HG02885 (cell line): ENCODE measurements at regions not wholly inside any gene's neighbourhood (a gene's known extent, or its start where the extent isn't known, plus 50 kb on each side); places are given as distances from the start of the nearest gene placed in this dataset.

Experiments used
- ATAC-seq: cut with Tn5 transposase; IDR thresholded peaks from one replicate; pipeline ENCODE4 v1.9.1; 2021; ENCODE audit warnings: mild to moderate bottlenecking; ENCODE audit not compliant: unreplicated experiment, poor library complexity

DNA sequence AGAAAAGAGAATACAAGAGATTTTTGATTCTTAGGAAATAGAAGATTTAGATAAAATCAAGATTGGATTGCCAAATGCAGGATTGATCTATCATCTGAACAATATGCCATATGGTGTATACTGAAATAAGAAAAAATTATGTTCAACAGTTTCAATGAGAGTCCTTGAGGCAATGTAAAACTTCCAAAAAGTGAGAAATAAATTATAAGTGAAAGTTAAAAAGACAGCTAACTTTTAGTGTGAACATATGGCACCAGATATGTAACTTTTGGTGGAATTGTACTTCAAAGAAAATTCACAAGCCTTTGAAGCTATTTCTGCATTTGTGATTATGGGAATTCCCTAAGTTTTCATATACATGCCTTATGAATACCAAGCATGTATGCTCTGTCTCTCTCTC, 200.5 kb upstream of the ANO3 start:
- ATAC-seq = no peak

DNA sequence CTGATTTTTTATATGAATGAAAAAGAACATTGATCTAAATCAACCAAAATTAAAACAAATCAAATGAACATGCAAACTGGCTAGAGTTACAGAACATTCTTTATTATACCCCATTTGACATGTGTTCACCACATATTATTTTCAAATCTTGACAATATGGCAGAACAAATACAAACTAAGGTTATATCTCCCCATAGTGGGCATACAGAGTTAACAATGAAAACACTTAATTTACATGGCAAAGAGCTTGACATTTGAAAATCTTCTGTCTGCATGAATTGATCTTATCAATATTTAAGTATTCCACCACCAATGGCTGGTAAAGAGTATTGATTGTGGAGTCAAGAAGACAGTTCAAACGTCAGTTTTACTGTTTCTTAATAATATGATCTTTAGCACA, 197.9 kb upstream of the ANO3 start:
- no peak for ATAC-seq

DNA sequence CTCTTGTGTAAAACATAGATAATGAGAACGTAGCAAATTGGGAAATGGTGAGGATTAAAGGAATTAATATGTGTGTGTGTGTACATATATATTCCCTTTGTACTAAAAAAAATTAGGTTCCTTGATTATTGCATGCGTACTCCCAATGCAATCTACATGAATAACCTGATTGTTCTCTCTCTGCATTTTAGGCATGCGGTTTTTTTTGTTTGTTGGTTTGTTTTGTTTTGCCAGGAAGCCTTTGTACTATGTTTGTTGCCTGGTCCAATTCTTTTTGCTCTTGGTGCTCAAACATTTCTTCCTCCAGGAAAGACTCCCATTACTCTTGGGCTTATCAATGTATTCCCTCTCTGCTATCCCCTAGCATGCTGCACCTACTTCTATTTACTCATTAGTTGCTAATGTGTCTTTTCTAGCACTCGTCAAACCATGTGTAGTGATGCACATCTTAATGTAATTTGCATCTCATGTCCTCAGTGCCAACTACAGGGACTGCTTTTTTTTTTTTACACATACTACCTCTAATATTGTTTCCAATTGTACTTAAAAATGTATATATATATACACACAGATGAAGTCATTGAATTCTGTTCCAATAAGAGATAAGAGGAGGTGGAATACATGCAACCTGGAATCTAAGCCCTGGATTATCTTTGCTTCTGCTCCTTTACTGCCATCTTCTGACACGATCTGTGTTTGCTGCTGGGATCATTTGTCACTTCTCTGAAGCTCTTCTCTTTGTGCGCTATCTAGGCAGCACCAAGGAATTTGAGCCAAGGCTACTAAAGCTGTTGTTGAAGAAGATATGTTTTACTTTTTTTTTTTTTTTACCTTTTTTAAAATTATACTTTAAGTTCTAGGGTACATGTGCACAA, 197.2 kb upstream of the ANO3 start:
- peak; percentile 79 for ATAC-seq

DNA sequence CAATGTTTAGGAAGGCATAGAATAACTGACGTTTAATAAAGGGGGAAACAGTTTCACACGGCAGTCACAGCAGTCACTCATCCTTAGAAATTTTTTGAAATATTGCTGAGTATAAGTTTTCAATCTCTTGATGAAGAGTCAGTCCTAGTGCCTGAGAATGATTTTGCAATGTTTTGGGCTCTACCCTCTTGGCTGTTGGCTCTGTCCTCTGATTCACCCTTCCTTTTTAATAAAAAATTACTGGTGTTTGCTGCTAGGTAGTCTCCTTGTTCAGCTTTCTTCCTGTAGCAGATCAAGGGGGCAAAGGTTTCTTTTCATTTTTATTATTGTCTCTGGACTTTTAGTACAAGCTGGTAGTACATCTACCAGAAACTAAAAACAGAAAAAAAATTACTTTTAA, 194.3 kb upstream of the ANO3 start:
- ATAC-seq = no peak

DNA sequence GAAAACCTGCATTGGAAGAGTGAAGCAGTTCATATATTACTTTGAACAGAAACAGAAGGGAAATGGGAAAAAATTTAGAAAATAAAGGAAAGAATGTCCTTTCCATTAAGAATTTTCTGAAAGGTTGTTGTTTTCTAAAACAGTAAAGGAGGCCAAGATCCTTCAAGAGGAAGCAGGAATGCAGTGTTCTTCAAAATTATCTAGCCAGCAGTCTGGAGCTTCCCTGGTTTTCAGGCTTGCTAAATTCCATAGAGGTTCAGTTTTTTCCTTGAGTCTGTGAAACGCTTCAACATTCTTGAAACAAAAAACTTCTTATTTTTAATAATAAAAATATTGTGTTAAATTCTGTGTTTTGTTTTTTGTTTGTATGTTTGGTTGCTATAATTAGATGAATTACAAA, 189.0 kb upstream of the ANO3 start:
- ATAC-seq = no peak

DNA sequence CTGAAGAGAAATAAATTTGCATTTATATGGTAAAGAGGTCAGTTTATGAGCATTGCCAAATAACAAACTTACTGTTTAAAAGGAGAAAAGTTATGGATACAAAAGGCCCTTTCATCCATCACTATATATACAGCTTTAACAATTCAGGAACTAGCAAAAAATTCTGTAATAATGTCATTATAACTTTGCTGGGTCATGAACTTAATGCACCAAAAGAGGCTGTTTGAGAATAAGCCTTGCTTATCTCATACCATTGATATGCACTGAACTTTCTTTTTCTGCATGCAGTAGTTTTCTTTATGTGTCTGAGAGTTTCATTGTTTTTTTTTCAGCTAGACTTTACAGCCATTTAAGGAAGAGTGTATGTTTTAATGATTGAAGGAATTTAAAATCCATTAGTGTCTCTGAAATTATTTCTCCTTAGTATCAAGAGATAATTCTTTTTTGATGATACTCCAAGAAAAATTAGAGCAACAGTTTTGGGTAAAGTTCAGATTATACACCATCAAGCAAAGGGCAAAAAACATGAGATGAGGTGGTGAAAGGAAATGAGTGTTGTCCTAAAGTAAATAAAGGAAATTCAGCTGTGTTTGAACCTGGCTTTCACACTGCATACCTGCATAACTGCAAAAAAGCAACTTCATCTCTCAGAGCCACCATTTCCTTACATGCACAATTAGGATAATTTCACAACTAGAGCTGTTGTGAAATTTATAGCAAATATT, 188.2 kb upstream of the ANO3 start:
- no peak for ATAC-seq

DNA sequence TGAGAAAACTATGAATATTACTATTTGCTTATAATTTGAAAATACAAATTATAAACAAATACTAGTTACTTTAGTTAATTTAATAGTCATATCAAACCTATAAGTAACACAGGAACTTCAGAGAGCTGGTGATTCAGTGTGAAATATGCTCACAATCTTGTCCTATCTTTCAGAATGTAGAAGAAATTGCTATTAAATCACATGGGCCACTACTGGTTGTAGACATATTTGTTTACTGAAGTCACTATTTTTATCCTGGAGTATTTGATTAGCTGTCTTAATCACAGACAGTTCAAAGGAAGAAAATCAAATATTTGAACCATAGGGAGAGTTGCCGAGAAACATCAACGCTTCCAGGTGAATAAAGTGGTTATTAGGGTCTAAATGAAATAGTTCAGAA, 187.6 kb upstream of the ANO3 start:
- ATAC-seq = no peak

DNA sequence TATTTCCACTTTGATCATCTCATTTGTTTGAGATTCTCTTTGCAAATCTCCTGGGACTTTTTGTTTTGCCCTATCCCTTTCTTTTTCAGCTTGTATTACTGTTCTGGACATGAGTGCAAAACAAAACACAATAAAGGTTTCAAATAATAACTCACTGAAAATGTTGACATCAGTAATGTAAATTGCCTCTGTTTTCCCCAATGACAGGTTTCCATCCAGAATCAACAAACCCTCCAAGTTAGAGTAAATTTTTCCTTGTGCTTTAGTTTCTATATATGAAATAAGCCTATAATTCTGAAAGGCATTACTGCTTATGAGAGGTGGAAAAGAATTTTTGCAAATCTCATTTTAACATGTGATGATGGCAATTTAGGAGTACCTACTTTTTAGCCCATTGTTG, 187.0 kb upstream of the ANO3 start:
- no peak for ATAC-seq

DNA sequence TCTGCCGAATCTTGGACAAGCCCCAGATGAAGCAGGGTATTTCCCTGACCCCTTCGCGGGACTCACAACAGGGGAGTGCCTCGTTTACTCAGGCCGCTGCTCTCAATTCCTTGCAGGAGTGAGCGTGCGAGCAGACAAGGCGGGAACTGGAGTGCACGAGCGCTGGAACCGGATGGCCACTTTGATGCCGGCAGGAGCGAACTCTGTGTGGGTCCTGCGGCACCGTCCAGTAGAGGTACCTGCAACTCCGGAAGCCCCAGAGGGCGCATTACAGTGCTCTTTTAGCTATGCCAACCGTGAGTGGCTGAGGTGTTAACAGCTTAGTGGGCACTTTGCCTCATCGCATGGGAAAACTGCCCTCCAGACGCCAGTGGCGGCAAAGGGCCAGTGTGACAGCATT, 182.3 kb upstream of the ANO3 start:
- no peak for ATAC-seq

DNA sequence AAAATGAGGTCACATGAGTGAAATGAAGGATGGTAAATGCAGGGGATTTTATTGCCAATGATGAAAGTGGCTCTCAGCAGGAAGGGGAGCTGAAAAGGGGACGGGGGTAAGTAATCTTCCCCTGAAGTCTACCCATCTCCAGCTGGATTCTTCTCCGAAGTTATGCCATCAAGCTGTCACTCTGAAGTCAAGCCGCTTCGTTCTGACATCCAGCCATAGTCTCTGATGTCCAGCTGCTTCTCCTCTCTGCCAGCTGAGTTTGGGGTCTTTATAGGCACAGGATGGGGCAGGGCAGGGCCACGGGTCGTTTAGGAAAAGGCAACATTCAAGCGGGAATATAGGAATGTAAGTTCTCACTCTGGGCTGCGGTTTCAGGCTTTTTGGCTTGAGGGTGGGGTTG, 181.9 kb upstream of the ANO3 start:
- ATAC-seq = no peak

DNA sequence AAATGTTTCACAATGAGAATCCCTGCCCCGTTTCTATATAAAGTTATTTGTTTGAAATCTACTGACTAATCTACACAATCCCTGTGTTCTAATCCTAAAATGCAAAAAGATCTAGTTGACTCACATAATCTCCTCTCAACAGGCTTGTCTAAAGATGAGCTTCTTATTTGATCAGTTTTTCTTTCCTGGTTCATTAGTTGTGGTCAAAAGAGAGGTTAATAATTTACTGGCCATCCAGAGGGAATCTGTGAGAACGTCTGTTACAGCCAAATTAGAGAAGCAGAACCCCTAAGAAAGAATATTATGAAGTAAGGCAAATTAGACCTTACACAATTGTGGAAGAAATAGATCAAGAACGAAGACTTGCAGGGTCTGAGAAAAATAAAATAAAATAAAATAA, 173.7 kb upstream of the ANO3 start:
- ATAC-seq = no peak

DNA sequence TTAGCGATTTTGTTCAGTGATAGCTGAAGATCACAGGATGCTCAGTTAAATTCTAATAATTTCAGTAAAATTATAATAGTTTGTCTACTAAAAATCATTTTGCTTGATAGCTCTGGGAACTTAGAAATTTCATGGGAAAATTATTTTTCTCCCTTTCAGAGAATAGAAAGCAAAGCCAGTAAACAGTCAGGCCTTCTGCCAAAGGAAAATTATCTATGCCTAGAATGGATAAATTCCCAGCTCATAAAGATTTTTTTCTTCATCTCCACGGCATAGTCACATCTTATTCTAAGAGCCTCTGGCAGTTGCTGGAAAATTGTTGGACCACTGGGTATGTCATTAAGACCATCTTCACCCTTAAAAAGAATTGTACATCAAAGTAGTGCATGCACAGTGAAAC, 169.6 kb upstream of the ANO3 start:
- ATAC-seq = no peak

DNA sequence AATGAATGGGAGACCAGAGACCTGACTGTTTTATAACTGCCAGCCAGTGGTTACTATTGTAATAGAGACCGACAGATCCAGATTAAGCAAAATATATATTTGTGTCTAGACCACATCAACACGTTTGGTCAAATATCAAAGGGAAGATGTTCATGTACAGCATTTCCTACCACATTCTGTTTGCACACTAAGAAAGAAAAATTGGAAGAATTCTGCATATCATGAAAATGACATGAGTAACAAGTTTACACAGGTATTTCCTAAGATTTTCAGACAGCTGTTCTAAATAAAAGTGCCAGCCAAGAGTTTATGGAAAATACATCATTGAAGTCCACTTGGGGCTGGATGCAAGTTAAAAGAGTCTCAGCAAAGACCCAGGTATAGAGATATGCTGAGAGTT, 145.5 kb upstream of the ANO3 start:
- no peak for ATAC-seq

DNA sequence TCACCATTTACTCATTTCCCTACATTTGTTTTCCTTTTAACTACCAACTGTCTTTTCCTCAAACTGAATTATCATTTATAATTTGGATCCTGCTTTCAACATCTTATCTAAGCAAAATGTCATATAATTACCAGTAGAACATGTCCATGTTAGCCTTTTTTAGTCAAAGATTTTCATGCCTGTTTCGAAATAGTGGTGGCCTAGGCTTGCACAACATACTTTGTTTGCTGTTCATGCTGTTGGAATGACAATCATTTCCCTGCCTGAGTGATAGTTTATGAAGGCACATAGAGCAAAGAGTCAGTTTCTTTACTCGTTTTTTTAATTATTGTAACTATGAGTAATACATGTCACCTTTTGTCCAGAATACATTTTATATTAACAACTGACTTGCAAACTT, 144.3 kb upstream of the ANO3 start:
- ATAC-seq = no peak

DNA sequence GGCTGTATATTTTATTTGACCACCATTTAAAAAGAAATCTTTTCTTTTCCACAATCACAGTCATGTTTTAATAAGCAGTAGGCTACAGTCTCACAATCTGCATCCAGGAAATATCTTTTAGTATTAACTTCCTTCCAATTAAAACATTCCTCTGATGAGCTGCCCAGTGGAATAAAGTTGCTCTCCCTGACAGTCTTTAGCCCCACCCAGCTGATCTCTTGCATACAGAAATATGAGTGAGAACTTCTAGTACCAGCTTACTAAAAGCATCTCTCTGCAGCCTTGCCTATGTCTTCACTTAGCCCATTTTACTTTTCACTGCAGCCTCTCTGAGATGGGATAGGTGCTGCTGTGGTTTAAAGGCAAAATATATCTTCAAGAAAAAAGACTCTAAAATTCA, 143.4 kb upstream of the ANO3 start:
- ATAC-seq = no peak

DNA sequence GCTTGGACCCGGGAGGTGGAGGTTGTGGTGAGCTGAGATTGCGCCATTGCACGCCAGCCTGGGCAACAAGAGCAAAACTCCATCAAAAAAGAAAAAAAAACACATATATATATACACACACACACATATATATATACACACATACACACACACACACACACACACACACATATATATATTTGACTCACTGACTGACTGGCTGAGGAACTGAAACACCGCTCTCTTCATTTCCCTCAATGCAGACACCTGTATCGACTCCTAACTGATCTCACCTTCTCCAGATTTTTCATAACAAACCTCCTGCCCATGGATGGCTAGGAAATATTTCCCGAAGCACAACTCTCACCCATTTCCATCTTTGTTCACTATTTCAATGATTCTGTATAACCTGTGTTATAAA, 140.7 kb upstream of the ANO3 start:
- peak; percentile 77 for ATAC-seq

DNA sequence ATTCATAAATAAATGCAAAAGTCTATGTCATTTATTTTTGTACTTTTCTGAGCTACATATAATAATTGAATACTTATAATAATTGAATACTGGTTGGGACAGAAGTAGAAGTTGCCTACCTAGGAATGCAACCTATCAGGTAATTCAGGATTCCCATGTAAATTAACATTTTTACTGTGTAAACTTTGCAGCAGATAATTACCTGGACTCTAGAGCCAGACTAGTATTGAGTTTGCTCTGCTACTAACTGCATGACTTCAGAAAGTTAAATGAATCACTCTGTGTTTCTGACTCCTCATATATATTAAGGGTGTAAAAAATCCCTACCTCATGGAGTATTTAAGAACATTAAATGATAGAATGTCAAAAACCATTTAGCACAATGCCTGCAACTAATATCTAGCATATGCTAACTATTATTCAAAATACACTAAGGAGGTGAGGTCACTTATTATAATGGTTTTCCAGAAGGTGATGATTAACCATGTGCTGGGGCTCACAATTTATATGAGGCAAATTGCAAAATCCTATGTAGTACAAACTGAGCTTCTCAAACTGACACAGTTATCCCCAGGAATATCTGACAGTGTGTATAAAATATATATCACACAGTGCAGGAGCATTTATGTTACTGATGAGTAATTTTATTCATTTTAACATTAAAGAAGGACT, 138.1 kb upstream of the ANO3 start:
- ATAC-seq = no peak

DNA sequence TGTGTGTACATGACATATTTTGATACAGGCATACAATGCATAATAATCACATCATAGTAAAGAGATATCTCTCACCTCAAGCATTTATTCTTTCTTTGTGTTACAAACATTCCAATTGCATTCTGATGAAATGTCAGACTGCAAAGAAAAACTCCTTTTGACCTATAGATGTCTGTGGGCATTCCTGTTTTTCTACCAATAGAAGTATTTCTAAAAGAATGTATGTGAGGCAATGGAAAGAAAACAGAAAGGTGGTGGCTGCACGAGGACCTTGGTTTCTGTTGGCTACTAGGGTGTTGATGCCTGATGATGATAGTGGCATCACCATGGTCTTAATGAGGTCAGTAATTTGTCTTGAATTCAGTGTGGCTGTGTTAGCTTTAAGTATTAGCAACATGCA, 137.0 kb upstream of the ANO3 start:
- ATAC-seq = no peak

DNA sequence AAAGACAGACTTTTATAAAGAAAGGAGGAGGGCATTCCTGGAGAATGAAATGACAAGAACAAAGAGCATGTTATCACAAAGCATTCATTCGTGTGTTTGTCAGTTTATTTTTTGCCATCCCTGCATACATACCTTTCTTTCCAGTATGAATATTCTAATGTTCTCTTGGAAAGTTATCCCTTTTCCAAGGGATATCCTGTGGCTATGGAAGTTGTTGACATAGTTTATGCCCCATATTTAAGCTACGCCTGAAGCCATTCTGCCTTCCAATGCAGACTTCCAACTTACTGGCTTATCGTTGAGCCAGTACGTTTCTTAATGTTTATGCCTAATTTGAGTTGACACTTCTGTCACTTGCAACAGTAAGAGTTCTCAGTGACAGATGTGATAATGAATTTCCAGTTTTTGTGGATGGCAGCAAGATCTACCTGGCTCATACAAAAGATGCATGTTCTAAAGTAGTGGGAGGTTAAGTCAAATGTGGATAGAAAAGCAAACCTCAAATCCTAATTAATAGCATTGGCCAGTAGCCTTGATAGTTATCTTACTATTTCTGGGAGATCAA, 133.3 kb upstream of the ANO3 start:
- no peak for ATAC-seq

DNA sequence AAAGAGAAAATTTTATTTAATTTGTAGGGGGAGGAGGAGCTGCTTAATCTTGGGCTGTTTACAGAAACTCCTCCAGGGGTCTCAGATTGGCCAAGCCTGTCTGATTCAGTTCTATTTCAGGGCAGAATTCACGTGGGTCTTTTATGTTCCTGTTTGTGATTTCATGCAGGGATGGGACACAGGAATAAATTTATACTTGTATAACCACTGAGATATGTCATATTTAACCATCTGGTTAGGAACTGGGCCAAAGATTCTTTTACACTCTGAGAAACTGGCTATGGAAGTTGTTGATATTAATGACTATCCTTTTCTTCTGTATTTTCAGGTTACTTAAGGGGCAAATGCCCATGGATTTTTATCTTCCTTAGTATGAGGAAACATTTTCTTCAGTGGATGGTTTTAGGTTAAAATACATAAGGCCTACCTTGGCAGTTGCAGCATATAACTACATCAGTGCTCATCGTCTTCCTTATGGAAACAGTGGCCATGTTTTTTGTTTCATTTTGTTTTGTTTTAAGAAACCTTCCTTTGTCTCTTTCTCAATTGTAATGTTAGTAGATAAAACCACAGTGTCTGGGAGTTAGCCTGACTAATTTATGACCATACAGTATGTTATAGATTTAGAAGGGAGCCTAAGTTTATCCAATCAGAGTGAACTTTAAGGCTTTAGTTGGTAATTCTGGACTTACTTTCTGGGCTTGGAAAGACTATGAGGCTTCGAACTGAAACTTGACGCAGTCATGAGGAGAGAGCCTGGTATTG, 132.4 kb upstream of the ANO3 start:
- no peak for ATAC-seq
